HuH-7.5 (cell line): ENCODE measurements at regions not wholly inside any gene's neighbourhood (a gene's known extent, or its start where the extent isn't known, plus 50 kb on each side); places are given as distances from the start of the nearest gene placed in this dataset.

ENCODE experiments used
- DNase-seq: peaks from one replicate; pipeline ENCODE4 v3.0.0; 2011; ENCODE audit warnings: low spot score

- DNase-seq = no peak
Observed at GRCh38 chr13:57438072-57438471, 193.5 kb upstream of the PCDH17 start.

- no peak for DNase-seq
Observed at GRCh38 chr13:57443494-57443893, 188.1 kb upstream of the PCDH17 start.

GRCh38 chr13:57450356-57450755 is 181.2 kb upstream of the PCDH17 start:
- DNase-seq = no peak

- no peak for DNase-seq
Observed at GRCh38 chr13:57452228-57452627, 179.3 kb upstream of the PCDH17 start.

- DNase-seq = no peak
Observed at GRCh38 chr13:57470491-57470890, 161.1 kb upstream of the PCDH17 start.

GRCh38 chr13:57491318-57491717 is 140.2 kb upstream of the PCDH17 start:
- no peak for DNase-seq

GRCh38 chr13:57507752-57508463 is 123.6 kb upstream of the PCDH17 start:
- DNase-seq = no peak

- no peak for DNase-seq
Observed at GRCh38 chr13:57511603-57512002, 119.9 kb upstream of the PCDH17 start.

- DNase-seq = peak; percentile 1
Observed at GRCh38 chr13:57527114-57527735, 104.3 kb upstream of the PCDH17 start.

GRCh38 chr13:57531256-57531655 is 100.3 kb upstream of the PCDH17 start:
- DNase-seq = no peak

GRCh38 chr13:57546942-57547341 is 84.6 kb upstream of the PCDH17 start:
- DNase-seq = no peak

- no peak for DNase-seq
Observed at GRCh38 chr13:57552437-57552836, 79.1 kb upstream of the PCDH17 start.

GRCh38 chr13:57553932-57554331 is 77.6 kb upstream of the PCDH17 start:
- DNase-seq = no peak

- DNase-seq = no peak
Observed at GRCh38 chr13:57558051-57558467, 73.5 kb upstream of the PCDH17 start.

- no peak for DNase-seq
Observed at GRCh38 chr13:57568865-57569264, 62.7 kb upstream of the PCDH17 start.

GRCh38 chr13:57569986-57570385 is 61.6 kb upstream of the PCDH17 start:
- DNase-seq = no peak
